ENCODE measurements at regions not wholly inside any gene's neighbourhood (a gene's known extent, or its start where the extent isn't known, plus 50 kb on each side); places are given as distances from the start of the nearest gene placed in this dataset.

DNA sequence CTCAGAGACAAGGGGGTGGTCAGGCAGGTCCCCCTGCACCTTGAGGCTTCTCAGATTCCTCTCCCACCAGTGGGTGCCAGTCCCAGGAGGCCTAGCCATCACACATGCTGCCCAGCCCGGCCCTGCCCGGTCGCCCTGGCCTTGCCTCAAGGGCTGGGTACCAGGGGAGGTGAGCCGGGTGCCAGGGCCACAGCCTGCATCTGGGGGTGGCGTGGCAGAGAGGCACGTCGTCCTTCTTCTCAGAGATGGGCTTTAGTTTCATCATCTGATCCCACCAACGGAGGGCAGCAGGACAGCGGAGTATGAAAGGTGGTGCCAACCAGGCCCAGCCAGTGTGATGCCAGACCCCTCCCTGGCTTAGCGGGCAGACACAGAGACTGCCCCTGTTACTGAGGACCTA is 161.7 kb downstream of the TFCP2L1 start:
- DNase-seq, result no peak

DNA sequence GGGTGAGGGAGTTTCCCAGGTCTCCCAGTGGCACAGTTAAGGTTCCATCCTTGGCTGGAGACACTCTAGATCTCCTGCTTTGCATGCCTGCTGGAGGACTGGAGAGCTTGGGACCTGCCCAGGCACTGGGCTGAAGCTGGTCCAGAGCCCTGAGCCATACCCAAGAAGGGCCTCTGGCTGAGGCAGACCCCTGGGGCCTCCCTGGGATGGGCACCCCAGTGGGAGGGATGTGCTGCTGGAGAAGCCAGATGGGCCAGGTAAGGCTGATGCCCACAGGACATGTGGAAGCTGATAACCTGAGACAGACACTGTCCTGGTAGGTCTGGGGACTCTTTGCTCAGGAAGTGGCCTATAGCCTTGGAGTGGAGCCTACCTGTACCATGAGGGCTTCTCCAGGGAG is 160.7 kb downstream of the TFCP2L1 start:
- DNase-seq, result no peak

DNA sequence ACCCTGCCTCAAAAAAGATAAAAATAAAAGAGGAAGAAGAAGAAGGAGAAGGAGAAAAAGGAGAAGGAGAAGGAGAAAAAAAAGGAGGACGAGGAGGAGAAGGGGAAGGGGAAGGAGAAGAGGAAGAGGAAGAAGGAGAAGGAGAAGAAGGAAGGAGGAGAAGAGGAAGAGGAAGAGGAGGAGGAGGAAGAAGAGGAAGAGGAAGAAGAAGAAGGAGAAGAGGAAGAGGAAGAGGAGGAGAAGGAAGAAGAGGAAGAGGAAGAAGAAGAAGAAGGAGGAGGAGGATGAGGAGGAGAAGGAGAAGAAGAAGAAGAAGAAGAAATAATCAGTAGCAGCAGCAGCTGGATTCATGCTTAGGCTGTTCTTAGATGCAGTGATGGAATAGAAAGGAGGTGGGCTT is 159.7 kb downstream of the TFCP2L1 start:
- DNase-seq, result no peak

DNA sequence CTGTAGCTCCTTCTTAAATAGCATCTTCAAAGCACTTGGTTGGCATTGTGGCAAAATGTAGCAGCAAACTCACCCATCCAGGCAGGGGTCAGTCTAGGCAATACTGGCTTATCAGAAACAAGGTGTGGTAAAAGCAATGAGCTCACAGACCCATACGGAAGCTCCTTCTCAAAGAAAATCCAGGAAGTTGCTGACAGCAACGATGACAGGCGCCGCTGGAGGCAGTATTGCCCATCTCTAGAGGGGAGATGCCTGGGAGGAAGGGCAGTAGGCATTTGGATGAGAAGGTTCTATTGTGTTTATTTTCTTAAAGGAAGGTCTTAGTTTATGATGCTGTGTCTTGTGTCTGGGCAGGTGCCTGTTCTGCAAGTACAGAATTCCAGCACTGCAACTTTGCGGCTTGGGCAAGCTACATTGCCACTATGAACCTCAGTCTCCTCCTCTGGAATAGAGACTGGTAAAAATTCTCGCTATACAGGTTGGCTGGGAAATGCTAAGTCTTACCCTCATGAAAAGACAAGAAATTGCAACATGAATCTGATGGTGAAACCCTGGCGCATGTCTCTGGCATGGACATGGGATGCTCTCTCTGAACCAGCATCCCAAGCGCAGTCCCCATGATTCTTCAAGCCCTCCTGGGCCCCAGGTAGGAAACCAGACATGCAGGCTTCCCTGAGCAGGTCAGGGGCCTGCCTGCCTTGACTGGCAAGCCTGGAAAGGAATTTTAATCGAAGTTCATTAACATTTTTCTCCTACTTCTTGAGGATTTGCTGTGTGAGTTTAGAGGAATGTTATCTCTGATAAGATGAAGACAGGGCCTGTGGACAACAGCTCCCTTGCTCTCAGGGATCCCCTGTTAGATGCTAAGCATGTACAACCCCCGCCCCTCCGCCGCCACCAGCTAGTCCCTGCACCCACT is 156.0 kb downstream of the TFCP2L1 start:
- DNase-seq, result no peak

DNA sequence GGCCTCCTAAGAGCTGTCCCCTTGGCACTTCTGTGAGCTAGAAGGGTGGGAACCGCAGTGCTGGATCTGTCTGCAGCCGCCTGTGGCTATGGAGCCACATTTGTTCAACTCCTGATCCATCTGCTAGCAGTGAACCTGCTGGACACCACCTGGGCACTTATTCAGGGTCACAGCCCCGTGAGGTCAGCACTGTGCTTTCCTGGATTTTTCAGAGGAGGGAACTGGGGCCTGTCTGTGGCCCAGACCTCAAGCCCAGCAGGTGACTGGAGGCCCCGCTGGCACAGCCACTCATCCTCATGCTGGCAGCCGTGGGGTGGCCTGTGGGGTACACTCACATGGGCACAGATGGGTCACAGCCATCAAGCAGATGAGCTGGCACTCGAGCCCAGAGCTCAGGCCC is 155.3 kb downstream of the TFCP2L1 start:
- DNase-seq, result no peak

DNA sequence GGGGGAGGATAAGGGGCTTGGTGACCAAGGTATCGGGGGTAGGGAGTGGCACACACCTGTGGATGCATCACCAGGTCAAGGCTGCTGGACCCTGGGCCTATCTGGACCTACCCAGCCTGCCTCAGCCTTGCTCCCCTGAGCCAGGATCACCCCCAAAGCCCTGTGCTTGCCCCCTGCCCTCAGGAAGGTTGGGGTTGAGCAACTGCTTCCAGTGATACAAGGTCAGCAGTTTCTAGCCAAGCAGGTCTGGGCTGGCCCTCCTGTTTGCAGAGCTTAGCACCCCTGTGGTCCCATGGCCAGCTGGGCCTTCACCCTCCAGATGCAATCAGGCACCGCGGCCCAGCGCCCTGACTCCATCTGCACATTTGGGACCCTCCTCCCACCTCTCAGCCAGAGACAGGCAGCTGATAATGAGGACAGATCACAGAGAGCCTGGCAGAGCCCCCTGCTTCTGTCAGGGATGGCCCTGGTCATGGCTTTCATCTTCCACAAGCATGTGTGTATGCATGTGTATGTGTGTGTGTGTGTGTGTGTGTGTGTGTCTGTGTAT is 154.6 kb downstream of the TFCP2L1 start:
- no peak for DNase-seq

DNA sequence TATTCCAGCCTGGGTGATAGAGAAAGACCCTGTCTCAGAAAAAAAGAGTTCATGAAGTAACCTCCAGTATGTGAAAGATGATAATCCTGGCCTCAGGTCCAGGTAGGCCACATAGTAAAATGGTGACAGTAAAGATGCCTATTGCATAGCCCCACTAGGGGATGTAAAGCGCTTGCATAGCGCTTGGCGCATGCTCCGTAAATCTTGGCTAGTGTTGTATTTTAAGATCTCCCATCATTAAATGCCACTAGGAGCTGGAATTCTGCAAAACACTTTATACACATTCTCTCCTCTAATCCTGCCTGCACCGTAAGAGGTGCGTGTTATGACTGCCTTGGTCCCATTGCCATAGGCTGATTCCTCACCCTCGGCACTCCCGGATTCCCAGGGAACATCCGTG is 153.6 kb downstream of the TFCP2L1 start:
- no peak for DNase-seq

DNA sequence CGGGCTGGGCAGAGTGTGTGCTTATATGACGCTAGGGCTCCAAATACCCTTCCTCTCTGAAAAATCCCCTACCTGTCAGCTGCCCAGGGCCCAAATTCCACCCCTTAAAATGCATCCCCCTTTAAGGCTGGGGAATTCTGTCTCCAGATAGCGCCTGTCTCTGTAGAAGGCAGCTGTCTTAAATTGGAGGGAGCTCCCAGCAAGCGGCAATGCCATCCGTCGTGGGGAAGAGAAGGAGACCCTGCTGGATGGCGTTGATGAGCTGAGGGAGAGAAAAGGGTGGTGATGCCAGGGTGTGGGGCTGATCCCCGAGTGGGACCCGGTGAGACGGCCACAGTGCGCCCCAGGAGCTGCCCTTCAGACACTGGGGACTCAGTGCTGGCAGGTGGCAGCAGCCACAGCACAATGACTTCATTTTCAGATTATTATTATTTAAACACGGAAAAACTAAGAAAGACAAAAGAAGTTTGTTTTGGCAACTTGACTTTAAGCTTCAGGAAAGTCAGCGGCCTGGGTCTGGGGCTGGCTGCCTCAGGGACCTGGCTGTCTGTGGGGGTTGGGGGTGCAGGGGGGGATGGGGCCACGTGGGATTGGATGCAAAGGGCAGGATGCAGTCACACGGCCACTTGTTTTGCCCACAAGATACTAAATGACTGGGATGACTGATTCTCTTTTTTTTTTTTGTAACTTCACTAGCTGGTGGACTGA is 152.8 kb downstream of the TFCP2L1 start:
- no peak for DNase-seq

DNA sequence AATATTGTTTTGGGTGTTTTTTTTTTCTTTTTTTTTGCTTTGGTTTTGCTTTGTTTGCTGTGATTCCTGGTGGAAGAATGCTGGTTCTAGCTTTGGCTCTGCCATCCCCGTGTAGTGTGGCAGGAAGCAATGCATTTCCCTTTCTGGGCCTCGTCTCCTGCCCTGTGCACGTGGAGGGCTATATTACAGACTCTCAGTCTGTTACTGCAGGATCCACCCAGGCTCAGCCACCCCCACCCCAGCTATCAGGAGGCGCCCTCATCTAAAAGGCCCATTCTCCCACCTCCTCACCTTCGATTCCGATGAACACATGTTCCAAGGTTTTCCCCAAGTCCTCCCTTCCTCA is 152.3 kb downstream of the TFCP2L1 start:
- DNase-seq, result no peak

DNA sequence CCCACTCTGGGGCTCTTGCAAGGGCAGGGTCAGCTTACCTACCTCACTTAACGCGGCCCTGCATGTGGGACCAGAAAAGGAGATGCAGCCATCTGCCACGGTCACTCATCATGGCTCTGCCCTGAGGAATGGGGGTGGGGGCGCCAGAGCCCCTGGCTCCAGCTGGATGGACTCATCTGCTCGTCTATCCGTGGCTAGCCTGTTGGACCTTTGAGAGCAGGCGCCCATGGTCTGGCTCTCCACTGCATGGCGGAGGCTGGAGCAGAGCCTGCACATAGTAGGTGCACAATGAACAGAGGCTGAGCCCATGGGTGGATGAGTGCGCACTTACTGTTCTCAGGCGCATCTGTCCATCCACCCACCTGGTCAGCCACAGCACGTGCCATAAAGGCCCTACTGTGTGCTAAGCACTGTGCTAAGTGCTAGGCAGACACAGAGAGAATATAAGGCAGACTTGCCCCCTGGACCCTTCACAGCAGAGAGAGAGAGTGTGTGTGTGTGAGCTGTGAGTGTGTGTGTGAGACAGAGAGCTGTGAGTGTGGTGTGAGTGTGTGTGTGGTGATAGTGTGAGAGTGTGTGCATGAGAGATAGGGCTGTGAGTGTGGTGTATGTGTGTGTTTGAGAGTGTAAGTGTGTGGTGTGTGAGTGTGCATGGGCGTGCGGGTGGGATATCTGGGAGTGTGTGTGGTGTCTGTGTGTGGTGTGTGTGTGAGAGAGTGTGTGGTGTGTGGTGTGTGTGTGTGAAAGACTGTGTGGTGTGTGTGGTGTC is 151.3 kb downstream of the TFCP2L1 start:
- DNase-seq, result no peak

DNA sequence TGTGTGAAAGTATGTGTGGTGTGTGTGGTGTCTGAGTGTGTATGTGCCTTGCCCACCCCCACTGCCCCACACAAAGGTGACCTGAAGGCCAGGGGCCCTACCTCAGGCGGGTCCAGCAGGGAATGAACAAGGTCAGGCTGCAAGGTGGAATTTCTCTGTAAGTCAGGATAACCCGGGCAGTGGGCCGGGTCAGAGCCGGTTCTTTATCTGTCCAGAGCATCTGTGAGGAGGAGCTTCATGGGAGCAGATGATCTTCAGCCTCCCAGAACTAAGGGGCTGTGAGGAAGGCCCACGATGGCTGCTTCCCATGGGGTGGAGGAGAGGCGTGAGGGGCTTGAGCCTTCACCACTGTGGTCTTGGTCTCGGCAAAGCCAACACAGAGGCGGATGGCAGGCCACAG is 150.3 kb downstream of the TFCP2L1 start:
- no peak for DNase-seq

DNA sequence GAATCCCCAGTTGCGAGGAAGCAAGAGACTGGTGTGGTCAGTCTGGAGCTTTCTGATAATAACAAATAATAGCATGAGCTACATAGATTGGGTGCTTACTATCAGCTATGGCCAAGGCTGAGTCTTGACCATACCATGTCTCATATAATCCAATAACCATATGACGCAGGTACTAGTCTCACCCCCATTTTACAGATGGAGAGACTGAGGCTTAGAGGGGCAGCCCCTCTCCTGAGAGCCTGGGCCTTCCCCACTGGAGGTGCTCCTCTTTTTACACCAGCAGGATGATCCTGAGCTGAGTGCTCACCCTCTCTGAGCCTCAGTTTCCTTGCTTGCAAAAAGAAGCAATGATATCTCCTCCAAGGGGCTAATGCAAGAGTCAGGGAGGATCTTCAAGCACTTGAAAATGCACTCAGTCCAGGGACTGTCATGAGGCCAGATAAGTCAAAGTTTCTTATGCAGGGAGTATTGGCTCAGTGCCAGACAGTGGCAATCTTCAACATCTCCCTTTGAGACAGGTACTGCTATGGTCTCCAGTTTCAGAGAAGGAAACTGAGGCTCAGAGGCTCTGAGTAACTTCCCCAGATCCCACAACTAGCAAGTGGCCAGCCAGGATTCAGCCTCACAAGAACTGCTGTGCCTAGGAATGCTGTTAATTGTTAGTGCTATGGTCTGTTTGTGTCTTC is 149.7 kb downstream of the TFCP2L1 start:
- no peak for DNase-seq

DNA sequence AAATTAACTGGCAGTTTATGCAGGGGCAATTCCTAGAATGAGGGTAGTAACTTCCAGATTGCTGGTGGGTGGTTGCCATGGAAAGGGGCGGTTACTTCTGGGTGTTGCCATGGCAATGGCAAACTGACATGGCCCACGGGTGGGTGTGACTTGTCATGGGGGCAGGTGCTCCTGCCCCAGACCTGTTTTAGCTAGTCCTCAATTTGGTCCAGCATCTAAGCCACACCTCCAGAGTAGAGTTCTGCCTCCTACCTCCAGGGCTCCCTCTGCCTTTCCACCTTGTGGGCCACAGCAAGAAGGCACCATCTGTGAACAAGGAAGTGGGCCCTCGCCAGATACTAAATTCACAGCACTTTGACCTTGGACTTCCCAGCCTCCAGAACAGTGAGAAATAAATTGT is 148.7 kb downstream of the TFCP2L1 start:
- DNase-seq, result no peak

DNA sequence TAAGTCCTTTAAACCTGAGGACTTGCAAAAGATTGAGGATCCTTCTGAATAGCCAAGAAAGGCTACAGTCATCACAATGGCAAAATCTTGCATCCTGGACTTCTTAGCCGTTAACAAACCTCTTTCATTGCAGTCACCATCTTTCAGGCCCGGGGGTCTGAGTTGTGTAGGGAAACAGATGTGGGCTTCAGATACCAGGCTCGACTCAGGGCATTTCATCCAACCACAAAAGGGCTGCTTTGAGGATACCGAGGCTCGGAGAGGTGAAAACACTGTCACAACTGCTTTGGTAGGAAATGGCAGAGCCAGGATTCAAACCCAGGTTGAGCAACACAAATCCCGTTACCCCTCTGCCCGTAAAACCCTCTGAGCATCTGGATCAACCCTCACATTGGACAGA is 147.4 kb downstream of the TFCP2L1 start:
- DNase-seq, result no peak

DNA sequence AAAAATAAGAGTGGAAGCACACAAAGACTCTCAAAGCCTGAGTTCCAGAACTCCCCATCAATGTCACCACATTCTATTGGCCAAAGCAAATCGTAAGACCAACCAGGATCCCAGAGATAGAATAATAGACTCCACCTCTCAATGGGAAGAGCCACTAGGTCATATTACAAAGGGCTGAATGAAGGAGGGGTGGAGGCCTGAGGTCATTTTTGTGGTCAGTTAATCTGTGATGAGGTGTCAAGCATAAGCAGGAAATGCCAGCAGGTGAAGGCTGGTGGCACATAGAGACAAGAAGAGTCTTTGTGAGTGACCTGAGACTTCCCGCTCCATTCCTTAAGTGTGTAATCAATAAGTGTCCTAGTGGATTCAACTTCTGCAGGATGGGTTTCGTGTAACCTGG is 144.3 kb downstream of the TFCP2L1 start:
- DNase-seq, result no peak

DNA sequence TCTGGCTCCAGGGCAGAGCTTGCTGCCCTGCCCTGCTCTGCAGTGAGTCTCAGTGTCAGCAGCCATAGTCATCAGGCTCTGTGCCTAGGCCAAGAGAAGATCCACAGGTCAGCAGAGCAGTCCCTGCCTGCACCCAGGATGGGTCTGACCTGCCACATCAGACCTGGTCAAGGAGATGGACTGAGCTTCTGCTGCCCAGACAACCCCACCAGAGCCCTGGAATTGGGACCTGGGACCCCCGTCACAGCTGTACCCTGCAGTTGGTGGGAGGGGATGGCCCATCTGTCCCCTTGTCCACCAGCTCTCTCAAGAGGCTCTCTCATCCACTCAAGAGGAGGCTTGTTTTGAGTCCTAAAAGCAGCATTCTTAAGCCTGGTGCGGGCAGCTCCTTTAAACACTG is 142.6 kb downstream of the TFCP2L1 start:
- DNase-seq, result no peak

DNA sequence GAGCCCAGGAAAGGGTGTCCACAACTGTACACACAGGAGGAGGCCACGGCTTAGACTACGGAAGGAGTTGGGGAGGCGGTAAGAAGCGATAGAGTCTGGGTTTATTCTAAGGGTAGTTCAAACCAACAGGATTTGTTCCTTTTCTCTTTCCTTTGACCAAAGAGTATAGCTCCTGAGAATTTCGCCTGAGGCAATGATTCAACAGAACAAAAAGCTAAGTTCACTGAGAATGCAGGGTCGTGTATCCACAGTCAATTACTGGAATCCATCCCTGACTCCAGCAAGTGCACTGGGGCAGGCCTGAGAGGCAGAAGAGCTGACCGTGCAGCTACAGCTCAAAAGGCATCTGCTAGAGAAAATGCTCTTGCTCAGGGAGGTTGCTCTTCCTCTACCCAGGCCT is 140.9 kb downstream of the TFCP2L1 start:
- no peak for DNase-seq

DNA sequence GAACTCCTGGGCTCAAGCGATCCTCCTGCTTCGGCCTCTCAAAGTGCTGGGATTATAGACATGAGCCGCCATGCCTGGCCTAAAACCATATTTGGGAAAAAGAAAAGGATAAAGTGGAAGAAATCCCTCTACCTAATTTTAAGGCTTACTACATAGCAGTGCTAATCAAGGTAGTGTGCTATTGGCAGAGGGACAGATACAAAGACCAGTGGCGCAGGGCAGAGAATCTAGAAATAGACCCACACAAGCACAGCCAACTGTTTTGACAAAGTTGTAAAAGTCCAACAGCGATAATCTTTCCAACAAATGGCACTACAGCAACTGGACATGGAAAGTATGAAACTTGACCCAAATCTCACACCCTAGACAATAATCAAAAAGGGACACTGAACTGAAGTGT is 138.4 kb downstream of the TFCP2L1 start:
- no peak for DNase-seq

DNA sequence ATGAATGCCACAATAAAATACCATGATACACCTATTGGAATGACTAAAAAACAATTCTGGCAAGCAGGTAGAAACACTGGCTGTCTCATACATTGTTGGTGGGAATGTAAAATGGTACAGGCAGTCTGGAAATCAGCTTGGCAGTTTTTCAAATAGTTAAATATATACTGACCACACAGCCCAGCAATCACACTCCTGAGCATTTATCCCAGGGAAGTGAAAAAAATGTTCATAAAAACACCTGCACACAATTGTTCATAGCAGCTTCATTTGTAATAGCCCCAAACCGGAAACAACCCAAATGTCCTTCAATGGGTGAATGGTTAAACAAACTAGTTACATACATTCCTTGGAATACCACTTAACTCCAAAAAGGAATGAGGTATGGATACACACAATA is 137.2 kb downstream of the TFCP2L1 start:
- DNase-seq, result no peak

DNA sequence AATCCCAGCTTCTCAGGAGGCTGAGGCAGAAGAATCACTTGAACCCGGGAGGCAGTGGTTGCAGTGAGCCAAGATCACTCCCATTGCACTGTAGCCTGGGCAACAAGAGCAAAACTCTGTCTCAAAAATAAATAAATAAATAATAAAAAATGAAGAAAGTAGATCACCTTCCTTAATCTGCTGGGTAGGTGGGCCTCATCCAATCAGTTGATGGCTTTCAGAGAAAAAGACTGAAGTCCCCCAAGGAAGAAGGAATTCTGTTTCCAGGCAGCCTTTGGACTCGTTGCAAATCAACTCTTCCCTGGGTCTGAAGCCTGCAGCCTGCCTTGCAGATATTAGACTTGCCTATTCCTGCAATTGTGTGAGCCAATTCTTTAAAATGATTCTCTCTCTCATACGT is 136.5 kb downstream of the TFCP2L1 start:
- no peak for DNase-seq

DNA sequence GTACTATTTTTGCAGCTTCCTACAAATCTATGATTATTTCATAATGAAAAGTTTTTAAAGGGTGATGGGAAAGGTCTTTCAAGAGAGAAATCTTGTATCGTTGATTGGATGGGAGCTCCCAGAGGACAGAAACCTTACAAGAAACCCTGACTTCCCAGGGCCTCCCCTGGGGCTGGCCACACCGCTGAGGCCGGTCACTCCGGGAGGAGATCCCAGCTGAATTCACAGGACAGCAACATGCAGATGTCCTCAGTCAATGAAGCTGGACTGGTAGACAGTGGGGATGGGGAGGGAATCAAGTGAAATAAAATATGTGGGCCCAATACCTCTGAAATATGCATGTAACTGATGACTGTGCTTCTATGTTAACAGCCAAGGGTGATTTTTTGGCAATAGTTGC is 135.6 kb downstream of the TFCP2L1 start:
- DNase-seq, result no peak

DNA sequence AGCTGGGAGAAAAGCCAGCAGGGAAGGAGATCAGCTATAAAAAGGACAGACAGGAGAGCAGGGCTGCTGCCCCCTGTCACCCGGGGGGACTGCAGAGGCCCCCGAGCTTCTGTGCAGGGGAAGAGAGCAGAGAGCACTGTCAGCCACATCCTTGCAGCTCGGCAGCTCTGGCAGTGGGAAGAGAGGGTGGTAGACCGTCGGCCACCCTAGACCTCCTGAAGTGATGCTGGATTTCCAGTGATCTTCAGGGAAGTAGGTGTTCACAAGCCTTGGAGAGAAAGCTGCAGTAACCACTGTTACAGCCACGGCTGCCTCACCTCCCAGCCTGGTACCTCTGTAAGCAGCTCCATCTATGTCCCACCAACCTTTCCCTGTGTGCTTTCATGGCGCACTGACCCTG is 134.9 kb downstream of the TFCP2L1 start:
- DNase-seq, result no peak

DNA sequence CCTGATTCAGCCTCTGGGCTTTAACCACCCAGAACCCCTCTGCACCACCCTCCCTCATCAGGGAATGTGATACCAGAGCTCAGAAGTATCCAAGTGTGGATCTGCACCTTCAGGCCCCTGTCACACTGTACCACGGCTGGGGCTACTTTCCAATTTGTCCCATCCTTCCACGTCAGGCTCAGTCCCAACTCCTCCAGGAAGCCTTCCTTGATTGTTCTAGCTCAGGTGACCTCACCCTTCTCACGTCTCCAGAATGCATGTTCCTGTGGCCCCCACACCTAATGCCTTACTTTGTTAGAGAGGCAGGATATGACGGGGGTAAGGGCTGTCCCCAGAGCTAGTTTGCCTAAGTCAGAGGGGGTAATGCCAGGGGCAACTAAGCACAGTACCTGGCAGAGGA is 134.3 kb downstream of the TFCP2L1 start:
- no peak for DNase-seq

Data from NCI-H1105 (cell line).